IPS-11a (cell line): ENCODE measurements at regions not wholly inside any gene's neighbourhood (a gene's known extent, or its start where the extent isn't known, plus 50 kb on each side); places are given as distances from the start of the nearest gene placed in this dataset.
"Not testable (repeated sequence)": the region's sequence is repeated elsewhere in the genome, so short reads cannot be mapped to it uniquely, and the experiment has no call there.

ENCODE experiments used
- H3K4me3 ChIP-seq: one replicate; pipeline ENCODE4 v1.5.1; 2013; ENCODE audit warnings: low read depth, low read length, control low read depth

GRCh38 chr4:112708772-112709171 lies 71.8 kb downstream of the LARP7 start:
- no peak overlapping the region for H3K4me3 ChIP-seq

GRCh38 chr4:112714922-112715901 lies 78.3 kb downstream of the LARP7 start:
- no peak overlapping the region for H3K4me3 ChIP-seq

- H3K4me3 ChIP-seq, result no peak overlapping the region
Measured at GRCh38 chr4:112717856-112718255, 80.9 kb downstream of the LARP7 start.

GRCh38 chr4:112721627-112722026 lies 84.7 kb downstream of the LARP7 start:
- H3K4me3 ChIP-seq, result no peak overlapping the region

GRCh38 chr4:112726041-112726440 lies 89.1 kb downstream of the LARP7 start:
- H3K4me3 ChIP-seq, result no peak overlapping the region

GRCh38 chr4:112727728-112728127 lies 90.8 kb downstream of the LARP7 start:
- not testable (repeated sequence) for H3K4me3 ChIP-seq

GRCh38 chr4:112731715-112732114 lies 94.8 kb downstream of the LARP7 start:
- H3K4me3 ChIP-seq, result no peak overlapping the region

- H3K4me3 ChIP-seq, result no peak overlapping the region
Measured at GRCh38 chr4:112732142-112732541, 95.2 kb downstream of the LARP7 start.

GRCh38 chr4:112735474-112735951 lies 98.6 kb downstream of the LARP7 start:
- H3K4me3 ChIP-seq, result no peak overlapping the region

GRCh38 chr4:112736718-112737135 lies 99.8 kb downstream of the LARP7 start:
- H3K4me3 ChIP-seq, result no peak overlapping the region

- H3K4me3 ChIP-seq, result no peak overlapping the region
Measured at GRCh38 chr4:112739442-112739841, 102.5 kb downstream of the LARP7 start.

- no peak overlapping the region for H3K4me3 ChIP-seq
Measured at GRCh38 chr4:112747036-112747435, 110.1 kb downstream of the LARP7 start.

- no peak overlapping the region for H3K4me3 ChIP-seq
Measured at GRCh38 chr4:112748352-112748878, 111.5 kb downstream of the LARP7 start.

- not testable (repeated sequence) for H3K4me3 ChIP-seq
Measured at GRCh38 chr4:112750749-112751148, 113.8 kb downstream of the LARP7 start.

- H3K4me3 ChIP-seq, result no peak overlapping the region
Measured at GRCh38 chr4:112751447-112751846, 114.5 kb downstream of the LARP7 start.

- H3K4me3 ChIP-seq, result no peak overlapping the region
Measured at GRCh38 chr4:112752061-112752460, 115.1 kb downstream of the LARP7 start.

- H3K4me3 ChIP-seq, result no peak overlapping the region
Measured at GRCh38 chr4:112752510-112752909, 115.6 kb downstream of the LARP7 start.

GRCh38 chr4:112753333-112753732 lies 116.4 kb downstream of the LARP7 start:
- no peak overlapping the region for H3K4me3 ChIP-seq

GRCh38 chr4:112759313-112759712 lies 122.4 kb downstream of the LARP7 start:
- H3K4me3 ChIP-seq, result no peak overlapping the region

GRCh38 chr4:112765317-112765974 lies 128.5 kb downstream of the LARP7 start:
- no peak overlapping the region for H3K4me3 ChIP-seq

- H3K4me3 ChIP-seq, result no peak overlapping the region
Measured at GRCh38 chr4:112766422-112766821, 129.5 kb downstream of the LARP7 start.

GRCh38 chr4:112767386-112767785 lies 130.4 kb downstream of the LARP7 start:
- H3K4me3 ChIP-seq, result no peak overlapping the region
